BLaER1 treated with 17β-estradiol and CSF1 and Interleukin-3, amounts not matched to agents 10 nM and 100 nM (cell line): ENCODE measurements at regions not wholly inside any gene's neighbourhood (a gene's known extent, or its start where the extent isn't known, plus 50 kb on each side); places are given as distances from the start of the nearest gene placed in this dataset.

Experiments used
- H3K27ac ChIP-seq, 11 experiments: shearing (Covaris generic); formaldehyde crosslinking; 2 replicates each; pipeline ENCODE4 v1.8.1; 2022
- H3K27me3 ChIP-seq, 11 experiments: shearing (Covaris generic); formaldehyde crosslinking; 2 replicates each; pipeline ENCODE4 v1.8.1; 2022
- H3K36me3 ChIP-seq, 11 experiments: shearing (Covaris generic); formaldehyde crosslinking; 2 replicates each; pipeline ENCODE4 v1.8.1; 2022
- H3K4me1 ChIP-seq, 10 experiments: shearing (Covaris generic); formaldehyde crosslinking; 2 replicates each; pipeline ENCODE4 v1.8.1; 2022
- H3K4me2 ChIP-seq, 11 experiments: shearing (Covaris generic); formaldehyde crosslinking; 2 replicates each; pipeline ENCODE4 v1.8.1; 2022
- H3K4me3 ChIP-seq, 10 experiments: shearing (Covaris generic); formaldehyde crosslinking; 2 replicates each; pipeline ENCODE4 v1.8.1; 2022
- H3K9ac ChIP-seq, 11 experiments: shearing (Covaris generic); formaldehyde crosslinking; 2 replicates each; pipeline ENCODE4 v1.8.1; 2022
- H3K9me3 ChIP-seq, 11 experiments: shearing (Covaris generic); formaldehyde crosslinking; replicated peaks in 1 of 11; 2 replicates each; pipeline ENCODE4 v1.8.1; 2022
- H4K20me1 ChIP-seq, 11 experiments: shearing (Covaris generic); formaldehyde crosslinking; 2 replicates each; pipeline ENCODE4 v1.8.1; 2022
- Cebpa-rat ChIP-seq, 11 experiments: shearing (Covaris generic); IDR thresholded peaks; 2 replicates each; pipeline ENCODE4 v1.8.1; 2022

DNA sequence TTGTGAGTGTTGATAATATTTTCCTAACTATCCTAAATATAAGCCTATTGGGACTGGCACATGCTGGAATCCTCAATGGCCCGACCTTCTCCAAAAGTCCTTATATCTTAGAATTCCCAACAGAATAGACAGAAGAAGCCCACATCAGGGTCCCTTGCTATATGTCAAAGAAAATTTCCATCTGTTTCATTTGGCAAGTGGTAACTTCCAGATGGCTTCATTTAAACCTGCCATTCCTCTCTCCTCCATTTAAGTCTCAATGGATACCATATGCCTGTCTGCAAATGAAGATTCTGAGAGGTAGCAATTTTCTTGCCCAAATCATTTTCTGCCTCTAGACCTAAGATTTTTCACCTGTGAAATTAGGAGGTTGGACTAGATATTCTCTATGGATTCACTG lies 73.1 kb upstream of the KCNA4 start:
- Histone ChIP-seq H3K36me3 (no peaks in the 10 kb centered on the region), H3K9ac (no peak overlapping the region), H3K4me2 (no peak overlapping the region), H3K4me3 (no peak overlapping the region), H3K27me3 (no peaks in the 10 kb centered on the region), H3K9me3 (no peaks in the 10 kb centered on the region), H3K27ac (no peak overlapping the region), H3K4me1 (no peaks in the 10 kb centered on the region), H4K20me1 (no peaks in the 10 kb centered on the region)
- no peak for TF ChIP-seq Cebpa-rat (IDR thresholded peaks at IDR 0.05)

- no peak overlapping the region for H3K4me3 ChIP-seq
- H3K27me3 ChIP-seq, result no peaks in the 10 kb centered on the region
- H3K9me3 ChIP-seq, result no peaks in the 10 kb centered on the region
- H3K4me2 ChIP-seq, result no peak overlapping the region
- no peak overlapping the region for H3K9ac ChIP-seq
- H3K4me1 ChIP-seq, result no peaks in the 10 kb centered on the region
- no peaks in the 10 kb centered on the region for H3K36me3 ChIP-seq
- no peaks in the 10 kb centered on the region for H4K20me1 ChIP-seq
- TF ChIP-seq Cebpa-rat (IDR thresholded peaks at IDR 0.05), result no peak
- H3K27ac ChIP-seq, result no peak overlapping the region
Observed at GRCh38 chr11:30091246-30091645, 74.4 kb upstream of the KCNA4 start.

DNA sequence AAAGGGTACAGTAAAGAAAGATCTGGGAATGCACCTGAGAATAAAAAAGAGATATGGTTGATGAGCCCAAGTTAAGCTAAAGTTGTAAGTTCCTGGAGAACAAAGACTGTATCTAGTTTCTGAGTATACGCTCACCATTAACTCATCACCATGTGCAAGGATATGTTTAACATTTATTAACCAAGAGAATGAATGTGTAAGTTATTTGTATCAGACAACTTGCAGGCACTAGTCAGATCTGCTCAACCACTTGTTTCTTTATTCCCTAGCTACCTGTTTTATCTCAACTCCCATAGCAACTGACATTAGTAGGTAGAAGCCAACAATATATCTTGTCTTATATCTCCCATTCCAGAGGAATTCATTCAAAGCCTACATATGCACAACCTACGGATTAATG lies 74.9 kb upstream of the KCNA4 start:
- TF ChIP-seq Cebpa-rat (IDR thresholded peaks at IDR 0.05), result no peak
- H3K27me3 ChIP-seq, result no peaks in the 10 kb centered on the region
- H4K20me1 ChIP-seq, result no peaks in the 10 kb centered on the region
- H3K9me3 ChIP-seq, result no peaks in the 10 kb centered on the region
- H3K27ac ChIP-seq, result no peak overlapping the region
- H3K4me1 ChIP-seq, result no peaks in the 10 kb centered on the region
- H3K9ac ChIP-seq, result no peak overlapping the region
- no peak overlapping the region for H3K4me3 ChIP-seq
- H3K4me2 ChIP-seq, result no peak overlapping the region
- no peaks in the 10 kb centered on the region for H3K36me3 ChIP-seq

DNA sequence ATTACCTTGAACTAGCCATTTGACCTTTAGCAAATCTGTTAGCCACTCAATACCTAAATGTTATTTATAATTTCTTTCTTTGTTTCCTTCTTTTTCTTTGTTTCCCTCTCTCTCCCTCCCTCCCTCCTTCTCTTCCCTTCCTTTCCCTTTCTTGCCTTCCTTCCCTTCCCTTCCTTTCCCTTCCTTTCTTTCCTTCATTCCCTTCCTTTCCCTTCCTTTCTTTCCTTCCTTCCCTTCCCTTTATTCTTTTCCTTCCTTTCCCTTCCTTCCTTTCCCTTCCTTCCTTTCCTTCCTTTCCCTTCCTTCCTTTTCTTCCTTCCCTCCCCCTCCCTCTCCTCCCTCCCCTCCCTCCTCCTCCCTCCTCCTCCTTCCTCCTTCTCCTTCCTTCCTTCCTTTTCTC lies 75.7 kb upstream of the KCNA4 start:
- Histone ChIP-seq H3K9me3 (no peaks in the 10 kb centered on the region), H3K9ac (no peak overlapping the region), H3K27ac (no peak overlapping the region), H3K27me3 (no peaks in the 10 kb centered on the region), H3K4me1 (no peaks in the 10 kb centered on the region), H3K4me3 (no peak overlapping the region), H3K4me2 (no peak overlapping the region), H3K36me3 (no peaks in the 10 kb centered on the region), H4K20me1 (no peaks in the 10 kb centered on the region)
- TF ChIP-seq Cebpa-rat (IDR thresholded peaks at IDR 0.05), result no peak

DNA sequence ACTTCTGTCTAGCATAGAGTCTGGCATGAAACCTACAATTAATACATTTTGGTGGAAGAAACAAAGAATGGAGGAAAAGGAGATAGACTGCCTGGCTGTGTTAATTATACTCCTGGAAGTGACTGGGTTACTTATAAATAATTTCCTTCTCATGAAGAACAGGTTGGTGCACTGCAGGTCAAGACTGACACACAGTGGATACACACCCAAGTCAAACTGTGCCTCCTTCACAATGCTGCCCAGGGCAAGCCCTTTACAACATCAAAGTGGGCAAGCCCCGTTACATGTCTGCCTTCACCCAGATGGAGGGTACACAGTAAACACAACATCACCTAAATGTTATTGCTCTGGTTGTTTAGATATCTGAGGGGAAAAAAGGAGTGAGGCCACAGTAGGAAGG lies 83.7 kb upstream of the KCNA4 start:
- TF ChIP-seq Cebpa-rat (IDR thresholded peaks at IDR 0.05), result no peak
- H3K27me3 ChIP-seq, result no peaks in the 10 kb centered on the region
- H3K27ac ChIP-seq, result no peak overlapping the region
- H3K4me3 ChIP-seq, result no peak overlapping the region
- peaks cover 0 to 14% (median 6%) of the 10 kb centered on the region in 11 experiments; a peak in 9 of 22 replicates for H3K9me3 ChIP-seq
- H3K9ac ChIP-seq, result no peak overlapping the region
- no peaks in the 10 kb centered on the region for H3K4me1 ChIP-seq
- H4K20me1 ChIP-seq, result no peaks in the 10 kb centered on the region
- no peak overlapping the region for H3K4me2 ChIP-seq
- no peaks in the 10 kb centered on the region for H3K36me3 ChIP-seq

DNA sequence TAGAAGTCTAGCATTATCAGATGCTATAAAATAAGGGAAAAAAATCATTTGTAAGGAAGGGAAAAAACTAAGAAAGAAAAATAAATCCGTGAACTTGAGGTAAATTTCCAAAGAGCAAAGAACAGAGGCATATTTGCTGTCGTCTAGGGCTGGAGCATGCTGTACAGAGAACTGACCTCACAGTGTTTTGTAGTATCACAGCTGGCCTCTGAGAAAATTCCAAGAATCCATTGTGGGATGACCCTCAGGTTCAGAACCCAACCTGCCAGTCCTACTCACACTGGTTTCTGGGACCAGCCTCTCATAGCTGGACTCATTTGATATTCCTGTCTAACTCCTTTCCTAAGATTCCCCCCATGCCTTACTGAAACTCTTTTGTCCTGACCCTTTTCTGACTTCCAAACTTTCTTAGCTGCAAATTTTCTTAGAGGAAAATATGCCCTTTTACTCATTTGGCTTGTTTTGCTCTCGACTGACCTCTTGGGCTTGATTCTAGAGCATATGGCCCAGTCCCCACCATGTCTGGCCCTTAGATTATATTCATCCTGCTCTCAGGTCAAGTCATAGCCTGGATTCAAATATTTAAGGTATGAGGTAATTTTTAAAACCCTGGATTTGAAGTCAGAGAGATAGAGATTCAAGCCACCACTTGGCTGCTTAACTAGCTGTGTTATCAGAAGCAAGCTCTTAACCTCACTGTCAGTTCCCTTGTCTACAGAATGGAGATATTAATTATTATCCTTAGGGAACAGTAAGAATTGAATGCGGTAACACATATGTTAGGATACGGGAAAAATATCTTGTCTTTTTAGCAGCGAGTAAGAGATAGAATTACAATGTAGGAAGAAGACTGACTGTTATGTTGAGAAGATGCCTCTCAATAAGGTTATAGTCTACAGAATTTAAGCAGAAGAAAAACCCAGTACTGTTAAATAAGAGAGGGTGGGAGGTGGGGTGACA lies 89.7 kb upstream of the KCNA4 start:
- 0 out of 22 replicates have a peak, but pooled peaks cover 0 to 3% (median 0%) of the 10 kb centered on the region in 11 experiments for H3K9me3 ChIP-seq
- H3K27ac ChIP-seq, result no peak overlapping the region
- TF ChIP-seq Cebpa-rat (IDR thresholded peaks at IDR 0.05), result no peak
- H3K4me1 ChIP-seq, result no peaks in the 10 kb centered on the region; a peak in 1 of 20 replicates
- H3K4me2 ChIP-seq, result no peak overlapping the region
- no peak overlapping the region for H3K9ac ChIP-seq
- no peaks in the 10 kb centered on the region for H3K27me3 ChIP-seq
- H3K36me3 ChIP-seq, result no peaks in the 10 kb centered on the region
- H4K20me1 ChIP-seq, result no peaks in the 10 kb centered on the region
- no peak overlapping the region for H3K4me3 ChIP-seq

- no peaks in the 10 kb centered on the region for H4K20me1 ChIP-seq
- H3K9me3 ChIP-seq, result no peaks in the 10 kb centered on the region
- TF ChIP-seq Cebpa-rat (IDR thresholded peaks at IDR 0.05), result 0 out of 22 replicates have a peak, but pooled peaks of 1 of the 11 experiments have one; percentile 17
- no peak overlapping the region for H3K4me2 ChIP-seq
- no peaks in the 10 kb centered on the region; a peak in 1 of 20 replicates for H3K4me1 ChIP-seq
- no peaks in the 10 kb centered on the region for H3K27me3 ChIP-seq
- H3K27ac ChIP-seq, result no peak overlapping the region
- no peaks in the 10 kb centered on the region for H3K36me3 ChIP-seq
- H3K9ac ChIP-seq, result no peak overlapping the region
- H3K4me3 ChIP-seq, result no peak overlapping the region
Observed at GRCh38 chr11:30107899-30108298, 91.1 kb upstream of the KCNA4 start.

DNA sequence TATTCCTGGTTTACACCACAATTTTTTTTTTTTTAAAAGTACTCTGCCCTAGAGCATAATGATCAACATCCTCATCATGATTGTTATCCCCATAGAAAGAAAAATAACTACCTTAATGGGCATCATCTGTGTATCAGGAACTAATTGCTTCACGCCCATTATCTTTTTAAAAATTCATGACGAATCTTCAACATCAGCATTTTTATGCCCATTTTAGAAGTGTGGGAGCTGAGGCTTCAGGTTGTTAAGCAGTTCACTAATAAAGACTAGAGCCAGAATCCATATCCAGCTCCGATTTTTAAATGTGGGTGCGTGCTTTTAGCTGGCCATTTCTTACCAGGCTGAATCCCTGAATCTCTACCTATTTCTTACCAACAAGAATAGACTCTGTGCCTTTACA lies 92.9 kb upstream of the KCNA4 start:
- H4K20me1 ChIP-seq, result no peaks in the 10 kb centered on the region
- H3K36me3 ChIP-seq, result no peaks in the 10 kb centered on the region
- no peaks in the 10 kb centered on the region for H3K9me3 ChIP-seq
- no peaks in the 10 kb centered on the region; a peak in 1 of 20 replicates for H3K4me1 ChIP-seq
- no peaks in the 10 kb centered on the region for H3K27me3 ChIP-seq
- no peak overlapping the region for H3K4me3 ChIP-seq
- no peak overlapping the region for H3K27ac ChIP-seq
- H3K9ac ChIP-seq, result no peak overlapping the region
- TF ChIP-seq Cebpa-rat (IDR thresholded peaks at IDR 0.05), result no peak
- no peak overlapping the region for H3K4me2 ChIP-seq

DNA sequence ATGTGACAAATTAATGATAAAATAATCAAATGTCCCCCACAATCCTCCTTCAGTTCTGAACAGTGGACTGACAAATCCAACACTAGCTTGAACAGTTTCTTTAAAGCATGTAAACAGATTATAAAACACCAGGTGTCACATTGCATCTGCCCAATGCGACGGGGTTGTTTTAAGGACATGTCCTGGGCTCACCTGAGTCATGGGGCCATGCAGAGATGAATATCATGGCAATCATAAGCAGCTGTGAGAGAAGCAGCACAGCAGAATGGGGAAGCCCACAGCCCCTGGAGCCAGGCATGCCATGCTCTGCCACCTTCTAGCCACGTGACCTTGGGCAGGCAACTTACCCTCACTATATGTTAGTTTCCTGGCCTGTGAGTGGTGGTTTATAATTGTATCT lies 93.9 kb upstream of the KCNA4 start:
- no peaks in the 10 kb centered on the region; a peak in 1 of 20 replicates for H3K4me1 ChIP-seq
- no peak overlapping the region for H3K4me3 ChIP-seq
- no peak overlapping the region for H3K4me2 ChIP-seq
- no peaks in the 10 kb centered on the region for H3K9me3 ChIP-seq
- TF ChIP-seq Cebpa-rat (IDR thresholded peaks at IDR 0.05), result no peak
- no peaks in the 10 kb centered on the region for H3K27me3 ChIP-seq
- no peaks in the 10 kb centered on the region for H4K20me1 ChIP-seq
- no peaks in the 10 kb centered on the region for H3K36me3 ChIP-seq
- no peak overlapping the region for H3K27ac ChIP-seq
- H3K9ac ChIP-seq, result no peak overlapping the region

GRCh38 chr11:30111786-30112185 lies 95.0 kb upstream of the KCNA4 start:
- Histone ChIP-seq H3K27me3 (no peaks in the 10 kb centered on the region), H3K27ac (no peak overlapping the region), H3K9me3 (no peaks in the 10 kb centered on the region), H3K4me1 (no peaks in the 10 kb centered on the region; a peak in 1 of 20 replicates), H3K4me3 (no peak overlapping the region), H3K4me2 (no peak overlapping the region), H3K36me3 (no peaks in the 10 kb centered on the region), H3K9ac (no peak overlapping the region), H4K20me1 (no peaks in the 10 kb centered on the region)
- TF ChIP-seq Cebpa-rat (IDR thresholded peaks at IDR 0.05), result no peak
